DND-41 (cell line): ENCODE measurements at regions not wholly inside any gene's neighbourhood (a gene's known extent, or its start where the extent isn't known, plus 50 kb on each side); places are given as distances from the start of the nearest gene placed in this dataset.

Experiments used
- ATAC-seq: fragments of 200-7000 bp; cut with Tn5 transposase; 3 replicates; pipeline ENCODE4 v1.9.1; 2021; ENCODE audit warnings: low read depth; ENCODE audit not compliant: insufficient read depth
- DNase-seq: peaks from one replicate; pipeline ENCODE4 v3.0.0-alpha.2; 2020
- H2AFZ ChIP-seq: 2 replicates; pipeline ENCODE4 v1.6.0; 2012; ENCODE audit warnings: low read depth, low read length
- H3K27ac ChIP-seq: 2 replicates; pipeline ENCODE4 v1.5.1; 2012; ENCODE audit warnings: low read length, inconsistent platforms
- H3K27me3 ChIP-seq: fragments of 200-600 bp; sonication (generic); 2 replicates; pipeline ENCODE4 v1.6.0; 2012; ENCODE audit warnings: low read length, mild to moderate bottlenecking, inconsistent platforms; ENCODE audit not compliant: insufficient read depth, poor library complexity
- H3K36me3 ChIP-seq: 2 replicates; pipeline ENCODE4 v1.5.1; 2012; ENCODE audit warnings: low read length, inconsistent platforms; ENCODE audit not compliant: insufficient read depth
- H3K4me1 ChIP-seq: 2 replicates; pipeline ENCODE4 v1.5.1; 2012; ENCODE audit warnings: mild to moderate bottlenecking, low read length; ENCODE audit not compliant: insufficient read depth
- H3K4me2 ChIP-seq: 2 replicates; pipeline ENCODE4 v1.6.0; 2012; ENCODE audit warnings: mild to moderate bottlenecking, moderate library complexity, low read length, inconsistent platforms; ENCODE audit not compliant: insufficient read depth
- H3K4me3 ChIP-seq, 2 experiments: fragments of 200-600 bp in 1 of 2; shearing (Covaris generic) in 1 of 2; 2 replicates each; pipeline ENCODE4 v1.5.1; 2012 to 2016; ENCODE audit warnings: inconsistent platforms in 2 of 2, low read length in 2 of 2, mild to moderate bottlenecking in 2 of 2, low read depth in 1 of 2, moderate library complexity in 1 of 2
- H3K79me2 ChIP-seq: 2 replicates; pipeline ENCODE4 v1.6.0; 2012; ENCODE audit warnings: low read length, inconsistent platforms; ENCODE audit not compliant: insufficient read depth
- H3K9ac ChIP-seq: 2 replicates; pipeline ENCODE4 v1.6.0; 2012; ENCODE audit warnings: low read depth, mild to moderate bottlenecking, inconsistent platforms, low read length, moderate library complexity
- H3K9me3 ChIP-seq: 2 replicates; pipeline ENCODE4 v1.5.1; 2012; ENCODE audit warnings: low read length, moderate library complexity, mild to moderate bottlenecking, inconsistent platforms; ENCODE audit not compliant: insufficient read depth, severe bottlenecking
- H4K20me1 ChIP-seq: 2 replicates; pipeline ENCODE4 v1.6.0; 2012; ENCODE audit warnings: low read length; ENCODE audit not compliant: insufficient read depth
- EZH2 ChIP-seq: IDR thresholded peaks from 3 replicates; pipeline ENCODE4 v1.6.1; 2012; ENCODE audit warnings: borderline replicate concordance, low read depth, mild to moderate bottlenecking, moderate library complexity, low read length, inconsistent platforms; ENCODE audit not compliant: severe bottlenecking
- TF ChIP-seq, protein P1 (sequence below): IDR thresholded peaks from 2 replicates; pipeline ENCODE4 v1.5.1; 2012; ENCODE audit warnings: borderline replicate concordance, low read length, moderate library complexity, mild to moderate bottlenecking; ENCODE audit not compliant: poor library complexity, severe bottlenecking; ENCODE audit errors: extremely low read depth

DNA sequence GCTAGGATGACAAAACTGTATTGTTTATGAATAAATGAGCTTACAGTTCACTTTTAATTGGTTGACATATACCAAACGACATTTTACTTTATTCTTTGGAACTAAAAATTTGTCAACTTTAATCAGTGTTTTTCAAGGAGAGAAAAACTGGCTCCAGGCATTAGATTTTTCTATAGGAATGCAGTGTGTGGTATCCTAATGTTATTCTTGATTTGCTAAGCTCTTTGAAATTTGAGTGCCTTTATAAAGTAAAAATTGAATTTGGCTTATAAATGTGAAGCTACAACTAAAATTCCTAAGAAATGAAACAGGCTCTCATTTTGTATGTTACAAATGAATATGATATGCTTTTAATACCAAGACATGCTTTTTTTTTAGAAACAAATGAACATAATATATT, 442.2 kb upstream of the TRAM1L1 start:
- Histone ChIP-seq H3K9ac (no peak overlapping the region), H3K4me1 (no peaks in the 10 kb centered on the region), H4K20me1 (no peaks in the 10 kb centered on the region), H3K4me2 (no peak overlapping the region), H3K79me2 (no peaks in the 10 kb centered on the region), H3K9me3 (no peaks in the 10 kb centered on the region), H3K36me3 (no peaks in the 10 kb centered on the region), H2AFZ (no peak overlapping the region), H3K4me3 (no peak overlapping the region), H3K27me3 (no peaks in the 10 kb centered on the region), H3K27ac (no peak overlapping the region)
- TF ChIP-seq, protein P1, sequence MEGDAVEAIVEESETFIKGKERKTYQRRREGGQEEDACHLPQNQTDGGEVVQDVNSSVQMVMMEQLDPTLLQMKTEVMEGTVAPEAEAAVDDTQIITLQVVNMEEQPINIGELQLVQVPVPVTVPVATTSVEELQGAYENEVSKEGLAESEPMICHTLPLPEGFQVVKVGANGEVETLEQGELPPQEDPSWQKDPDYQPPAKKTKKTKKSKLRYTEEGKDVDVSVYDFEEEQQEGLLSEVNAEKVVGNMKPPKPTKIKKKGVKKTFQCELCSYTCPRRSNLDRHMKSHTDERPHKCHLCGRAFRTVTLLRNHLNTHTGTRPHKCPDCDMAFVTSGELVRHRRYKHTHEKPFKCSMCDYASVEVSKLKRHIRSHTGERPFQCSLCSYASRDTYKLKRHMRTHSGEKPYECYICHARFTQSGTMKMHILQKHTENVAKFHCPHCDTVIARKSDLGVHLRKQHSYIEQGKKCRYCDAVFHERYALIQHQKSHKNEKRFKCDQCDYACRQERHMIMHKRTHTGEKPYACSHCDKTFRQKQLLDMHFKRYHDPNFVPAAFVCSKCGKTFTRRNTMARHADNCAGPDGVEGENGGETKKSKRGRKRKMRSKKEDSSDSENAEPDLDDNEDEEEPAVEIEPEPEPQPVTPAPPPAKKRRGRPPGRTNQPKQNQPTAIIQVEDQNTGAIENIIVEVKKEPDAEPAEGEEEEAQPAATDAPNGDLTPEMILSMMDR, result no peak
- no peak for TF ChIP-seq EZH2
- ATAC-seq (no peak), DNase-seq (no peak)

DNA sequence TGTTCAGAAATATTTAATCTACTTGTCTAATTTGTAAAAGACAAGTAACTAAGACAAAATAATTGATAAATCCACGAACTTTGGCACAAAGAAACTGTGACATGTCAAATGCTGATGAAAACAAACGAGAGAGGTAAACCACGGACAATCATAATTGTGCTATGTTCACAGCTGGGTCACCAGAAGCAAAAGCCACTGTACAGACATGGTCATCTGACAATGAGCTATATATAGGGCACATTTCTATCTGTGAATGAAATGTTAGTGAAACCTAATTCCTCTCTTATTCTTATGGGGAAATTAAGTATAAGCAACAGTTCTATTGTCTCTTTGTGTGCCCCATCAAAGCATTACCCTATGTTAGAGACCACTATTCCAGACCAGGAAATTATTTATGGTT, 444.0 kb upstream of the TRAM1L1 start:
- Histone ChIP-seq H3K27ac (no peak overlapping the region), H3K4me3 (no peak overlapping the region), H3K4me2 (no peak overlapping the region), H3K4me1 (no peaks in the 10 kb centered on the region), H3K36me3 (no peaks in the 10 kb centered on the region), H3K79me2 (no peaks in the 10 kb centered on the region), H2AFZ (no peak overlapping the region), H3K9me3 (no peaks in the 10 kb centered on the region), H4K20me1 (no peaks in the 10 kb centered on the region), H3K27me3 (no peaks in the 10 kb centered on the region), H3K9ac (no peak overlapping the region)
- DNase-seq (no peak), ATAC-seq (no peak)
- TF ChIP-seq, protein P1, result no peak
- no peak for TF ChIP-seq EZH2

GRCh38 chr4:117533501-117533900, 448.1 kb upstream of the TRAM1L1 start:
- no peaks in the 10 kb centered on the region for H3K9me3 ChIP-seq
- no peak overlapping the region for H3K4me2 ChIP-seq
- H3K4me1 ChIP-seq, result no peaks in the 10 kb centered on the region
- no peaks in the 10 kb centered on the region for H4K20me1 ChIP-seq
- H3K79me2 ChIP-seq, result no peaks in the 10 kb centered on the region
- H3K36me3 ChIP-seq, result no peaks in the 10 kb centered on the region
- DNase-seq (no peak), ATAC-seq (no peak)
- no peak overlapping the region for H3K9ac ChIP-seq
- H3K4me3 ChIP-seq, result no peak overlapping the region
- no peaks in the 10 kb centered on the region for H3K27me3 ChIP-seq
- TF ChIP-seq EZH2, result no peak
- TF ChIP-seq, protein P1, result no peak
- no peak overlapping the region for H2AFZ ChIP-seq
- no peak overlapping the region for H3K27ac ChIP-seq

- TF ChIP-seq, protein P1, result no peak
- no peak for TF ChIP-seq EZH2
- Histone ChIP-seq H3K4me3 (no peak overlapping the region), H3K9ac (no peak overlapping the region), H3K4me2 (no peak overlapping the region), H2AFZ (no peak overlapping the region), H3K36me3 (no peaks in the 10 kb centered on the region), H3K27ac (no peak overlapping the region), H3K9me3 (no peaks in the 10 kb centered on the region), H3K4me1 (no peaks in the 10 kb centered on the region), H4K20me1 (no peaks in the 10 kb centered on the region), H3K79me2 (no peaks in the 10 kb centered on the region), H3K27me3 (no peaks in the 10 kb centered on the region)
- no peak for DNase-seq
- no peak for ATAC-seq
Observed at GRCh38 chr4:117545039-117545438, 459.7 kb upstream of the TRAM1L1 start.
